Rectal smooth muscle tissue (tissue), 1 donor: ENCODE measurements at regions not wholly inside any gene's neighbourhood (a gene's known extent, or its start where the extent isn't known, plus 50 kb on each side); places are given as distances from the start of the nearest gene placed in this dataset.

Experiments
- H3K27ac ChIP-seq: one replicate; pipeline ENCODE4 v1.7.0; 2013; ENCODE audit warnings: low read depth, low read length, inconsistent platforms
- H3K27me3 ChIP-seq: one replicate; pipeline ENCODE4 v1.7.0; 2013; ENCODE audit warnings: low read length; ENCODE audit not compliant: control insufficient read depth, insufficient read depth
- H3K36me3 ChIP-seq: one replicate; pipeline ENCODE4 v1.7.0; 2013; ENCODE audit warnings: low read length; ENCODE audit not compliant: control insufficient read depth, insufficient read depth
- H3K4me1 ChIP-seq: one replicate; pipeline ENCODE4 v1.7.0; 2013; ENCODE audit warnings: low read length; ENCODE audit not compliant: control insufficient read depth, insufficient read depth
- H3K4me3 ChIP-seq: one replicate; pipeline ENCODE4 v1.7.0; 2013; ENCODE audit warnings: low read length
- H3K9ac ChIP-seq: one replicate; pipeline ENCODE4 v1.7.0; 2013; ENCODE audit warnings: low read length

- no peak overlapping the region for H3K4me3 ChIP-seq
- H3K4me1 ChIP-seq, result no peaks in the 10 kb centered on the region
- no peak overlapping the region for H3K27ac ChIP-seq
- H3K9ac ChIP-seq, result no peak overlapping the region
- no peaks in the 10 kb centered on the region for H3K36me3 ChIP-seq
- H3K27me3 ChIP-seq, result no peaks in the 10 kb centered on the region
These were observed 83.8 kb upstream of the ROPN1 start for GRCh38 chr3:124075753-124076152.

GRCh38 chr3:124076235-124076634, 84.3 kb upstream of the ROPN1 start:
- no peak overlapping the region for H3K4me3 ChIP-seq
- no peaks in the 10 kb centered on the region for H3K4me1 ChIP-seq
- H3K36me3 ChIP-seq, result no peaks in the 10 kb centered on the region
- H3K27me3 ChIP-seq, result no peaks in the 10 kb centered on the region
- H3K27ac ChIP-seq, result no peak overlapping the region
- no peak overlapping the region for H3K9ac ChIP-seq

- H3K4me1 ChIP-seq, result no peaks in the 10 kb centered on the region
These were observed 87.3 kb upstream of the ROPN1 start for GRCh38 chr3:124078953-124079911.

GRCh38 chr3:124079912-124080276, 88.0 kb upstream of the ROPN1 start:
- Histone ChIP-seq H3K9ac (no peak overlapping the region), H3K27ac (no peak overlapping the region), H3K27me3 (no peaks in the 10 kb centered on the region), H3K4me1 (no peaks in the 10 kb centered on the region), H3K4me3 (no peak overlapping the region), H3K36me3 (no peaks in the 10 kb centered on the region)

More at GRCh38 chr3:124078953-124079911, 87.3 kb upstream of the ROPN1 start:
- H3K27ac ChIP-seq, result no peak overlapping the region
- H3K4me3 ChIP-seq, result no peak overlapping the region
- no peak overlapping the region for H3K9ac ChIP-seq
- H3K27me3 ChIP-seq, result no peaks in the 10 kb centered on the region
- no peaks in the 10 kb centered on the region for H3K36me3 ChIP-seq

GRCh38 chr3:124082343-124082742, 90.4 kb upstream of the ROPN1 start:
- Histone ChIP-seq H3K27me3 (no peaks in the 10 kb centered on the region), H3K4me3 (no peak overlapping the region), H3K27ac (no peak overlapping the region), H3K9ac (no peak overlapping the region), H3K4me1 (no peaks in the 10 kb centered on the region), H3K36me3 (no peaks in the 10 kb centered on the region)

- Histone ChIP-seq H3K4me1 (no peaks in the 10 kb centered on the region), H3K9ac (no peak overlapping the region), H3K27me3 (no peaks in the 10 kb centered on the region), H3K27ac (no peak overlapping the region), H3K36me3 (no peaks in the 10 kb centered on the region), H3K4me3 (no peak overlapping the region)
These were observed 92.3 kb upstream of the ROPN1 start for GRCh38 chr3:124084022-124084881.

- Histone ChIP-seq H3K36me3 (no peaks in the 10 kb centered on the region), H3K4me1 (no peaks in the 10 kb centered on the region), H3K4me3 (no peak overlapping the region), H3K27me3 (peaks cover 2% of the 10 kb centered on the region), H3K27ac (no peak overlapping the region), H3K9ac (no peak overlapping the region)
These were observed 96.9 kb upstream of the ROPN1 start for GRCh38 chr3:124088801-124089200.

- Histone ChIP-seq H3K27me3 (peaks cover 2% of the 10 kb centered on the region), H3K27ac (no peak overlapping the region), H3K4me3 (no peak overlapping the region), H3K9ac (no peak overlapping the region), H3K4me1 (no peaks in the 10 kb centered on the region), H3K36me3 (no peaks in the 10 kb centered on the region)
These were observed 97.3 kb upstream of the ROPN1 start for GRCh38 chr3:124089214-124089613.

- Histone ChIP-seq H3K36me3 (no peaks in the 10 kb centered on the region), H3K9ac (no peak overlapping the region), H3K4me3 (no peak overlapping the region), H3K27me3 (peaks cover 2% of the 10 kb centered on the region), H3K27ac (no peak overlapping the region), H3K4me1 (no peaks in the 10 kb centered on the region)
These were observed 99.8 kb upstream of the ROPN1 start for GRCh38 chr3:124091716-124092115.

- no peaks in the 10 kb centered on the region for H3K4me1 ChIP-seq
- no peak overlapping the region for H3K4me3 ChIP-seq
- peaks cover 2% of the 10 kb centered on the region for H3K27me3 ChIP-seq
- no peaks in the 10 kb centered on the region for H3K36me3 ChIP-seq
- no peak overlapping the region for H3K27ac ChIP-seq
- no peak overlapping the region for H3K9ac ChIP-seq
These were observed 100.9 kb upstream of the ROPN1 start for GRCh38 chr3:124092811-124093210.

- H3K4me3 ChIP-seq, result no peak overlapping the region
- no peaks in the 10 kb centered on the region for H3K4me1 ChIP-seq
- no peak overlapping the region for H3K9ac ChIP-seq
- H3K27ac ChIP-seq, result no peak overlapping the region
- peaks cover 2% of the 10 kb centered on the region for H3K27me3 ChIP-seq
- H3K36me3 ChIP-seq, result no peaks in the 10 kb centered on the region
These were observed 102.6 kb upstream of the ROPN1 start for GRCh38 chr3:124094496-124094895.

GRCh38 chr3:124097362-124098131, 105.6 kb upstream of the ROPN1 start:
- H3K4me3 ChIP-seq, result no peak overlapping the region
- H3K27ac ChIP-seq, result no peak overlapping the region
- no peaks in the 10 kb centered on the region for H3K36me3 ChIP-seq
- H3K27me3 ChIP-seq, result no peaks in the 10 kb centered on the region
- no peaks in the 10 kb centered on the region for H3K4me1 ChIP-seq
- no peak overlapping the region for H3K9ac ChIP-seq
